ENCODE measurements at regions not wholly inside any gene's neighbourhood (a gene's known extent, or its start where the extent isn't known, plus 50 kb on each side); places are given as distances from the start of the nearest gene placed in this dataset.
"Not testable (repeated sequence)": the region's sequence is repeated elsewhere in the genome, so short reads cannot be mapped to it uniquely, and the experiment has no call there.

GRCh38 chr11:69951821-69952220 is 126.3 kb upstream of the ANO1 start:
- DNase-seq (ENCODE audit: low spot score) = no peak

- DNase-seq (ENCODE audit: low spot score) = not testable (repeated sequence)
Measured at GRCh38 chr11:69952229-69952975, 125.7 kb upstream of the ANO1 start.

- DNase-seq (ENCODE audit: low spot score) = no peak
Measured at GRCh38 chr11:69953356-69953755, 124.8 kb upstream of the ANO1 start.

GRCh38 chr11:69954756-69955155 is 123.4 kb upstream of the ANO1 start:
- no peak for DNase-seq (ENCODE audit: low spot score)

GRCh38 chr11:69956669-69957190 is 121.4 kb upstream of the ANO1 start:
- no peak for DNase-seq (ENCODE audit: low spot score)

- DNase-seq (ENCODE audit: low spot score) = no peak
Measured at GRCh38 chr11:69957849-69958248, 120.3 kb upstream of the ANO1 start.

GRCh38 chr11:69958308-69958707 is 119.8 kb upstream of the ANO1 start:
- no peak for DNase-seq (ENCODE audit: low spot score)

- no peak for DNase-seq (ENCODE audit: low spot score)
Measured at GRCh38 chr11:69959461-69959860, 118.7 kb upstream of the ANO1 start.

GRCh38 chr11:69961738-69962137 is 116.4 kb upstream of the ANO1 start:
- no peak for DNase-seq (ENCODE audit: low spot score)

GRCh38 chr11:69962152-69962551 is 116.0 kb upstream of the ANO1 start:
- no peak for DNase-seq (ENCODE audit: low spot score)

GRCh38 chr11:69963533-69964246 is 114.4 kb upstream of the ANO1 start:
- DNase-seq (ENCODE audit: low spot score) = no peak

- no peak for DNase-seq (ENCODE audit: low spot score)
Measured at GRCh38 chr11:69964247-69964643, 113.9 kb upstream of the ANO1 start.

- no peak for DNase-seq (ENCODE audit: low spot score)
Measured at GRCh38 chr11:69965821-69966582, 112.1 kb upstream of the ANO1 start.

- no peak for DNase-seq (ENCODE audit: low spot score)
Measured at GRCh38 chr11:69966583-69966835, 111.6 kb upstream of the ANO1 start.

GRCh38 chr11:69966910-69967483 is 111.1 kb upstream of the ANO1 start:
- no peak for DNase-seq (ENCODE audit: low spot score)

GRCh38 chr11:69967484-69967883 is 110.6 kb upstream of the ANO1 start:
- DNase-seq (ENCODE audit: low spot score) = no peak

- no peak for DNase-seq (ENCODE audit: low spot score)
Measured at GRCh38 chr11:69968396-69969347, 109.4 kb upstream of the ANO1 start.

GRCh38 chr11:69969890-69970784 is 108.0 kb upstream of the ANO1 start:
- DNase-seq (ENCODE audit: low spot score) = no peak

GRCh38 chr11:69970785-69971535 is 107.2 kb upstream of the ANO1 start:
- DNase-seq (ENCODE audit: low spot score) = no peak

GRCh38 chr11:69971741-69972140 is 106.4 kb upstream of the ANO1 start:
- no peak for DNase-seq (ENCODE audit: low spot score)
